ENCODE measurements at regions not wholly inside any gene's neighbourhood (a gene's known extent, or its start where the extent isn't known, plus 50 kb on each side); places are given as distances from the start of the nearest gene placed in this dataset.

DNA sequence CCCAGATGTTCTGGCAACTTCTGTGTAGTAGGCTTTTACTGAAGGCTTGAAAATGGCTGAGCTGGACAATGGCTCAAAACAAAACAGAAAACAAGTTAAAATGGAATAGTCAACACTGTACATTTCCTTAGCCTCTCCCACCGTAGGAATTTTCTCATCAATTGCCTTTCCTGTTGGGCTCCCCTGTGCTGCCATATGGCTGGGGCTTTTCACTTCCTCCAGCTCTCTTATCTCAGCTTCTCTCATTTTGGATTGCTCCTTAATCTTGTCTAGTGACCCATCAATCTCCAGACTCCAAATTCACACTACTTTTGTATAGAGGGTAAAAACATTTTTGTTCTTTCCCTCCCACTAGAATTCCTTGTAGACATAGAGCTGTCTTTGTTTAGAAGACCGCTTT lies 50.4 kb upstream of the RPH3A start:
- H3K9me3 ChIP-seq (ENCODE audit: control insufficient read depth, insufficient read depth, low read depth, low read length), result no peaks in the 10 kb centered on the region
- no peak for DNase-seq (ENCODE audit: low read depth in 2 of 2)
- no peak overlapping the region for H3K27ac ChIP-seq (ENCODE audit: insufficient read depth, low read length)
- H2AFZ ChIP-seq (ENCODE audit: low read length), result no peak overlapping the region
- no peak overlapping the region for H3K4me3 ChIP-seq (replicated peaks in 1 of 4; ENCODE audit: control extremely low read depth in 1 of 4, insufficient read depth in 1 of 4, low read depth in 3 of 4, low read length in 4 of 4)
- no peak overlapping the region for H3K4me2 ChIP-seq (ENCODE audit: extremely low read depth, insufficient read depth, low read length)
- TF ChIP-seq EZH2 (IDR thresholded peaks at IDR 0.05; ENCODE audit: low read length, missing control alignments), result no peak
- TF ChIP-seq, protein P1, sequence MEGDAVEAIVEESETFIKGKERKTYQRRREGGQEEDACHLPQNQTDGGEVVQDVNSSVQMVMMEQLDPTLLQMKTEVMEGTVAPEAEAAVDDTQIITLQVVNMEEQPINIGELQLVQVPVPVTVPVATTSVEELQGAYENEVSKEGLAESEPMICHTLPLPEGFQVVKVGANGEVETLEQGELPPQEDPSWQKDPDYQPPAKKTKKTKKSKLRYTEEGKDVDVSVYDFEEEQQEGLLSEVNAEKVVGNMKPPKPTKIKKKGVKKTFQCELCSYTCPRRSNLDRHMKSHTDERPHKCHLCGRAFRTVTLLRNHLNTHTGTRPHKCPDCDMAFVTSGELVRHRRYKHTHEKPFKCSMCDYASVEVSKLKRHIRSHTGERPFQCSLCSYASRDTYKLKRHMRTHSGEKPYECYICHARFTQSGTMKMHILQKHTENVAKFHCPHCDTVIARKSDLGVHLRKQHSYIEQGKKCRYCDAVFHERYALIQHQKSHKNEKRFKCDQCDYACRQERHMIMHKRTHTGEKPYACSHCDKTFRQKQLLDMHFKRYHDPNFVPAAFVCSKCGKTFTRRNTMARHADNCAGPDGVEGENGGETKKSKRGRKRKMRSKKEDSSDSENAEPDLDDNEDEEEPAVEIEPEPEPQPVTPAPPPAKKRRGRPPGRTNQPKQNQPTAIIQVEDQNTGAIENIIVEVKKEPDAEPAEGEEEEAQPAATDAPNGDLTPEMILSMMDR (conservative IDR thresholded peaks at IDR 0.05 in 1 of 2, IDR thresholded peaks at IDR 0.05 in 1 of 2; ENCODE audit: low read depth in 1 of 2, low read length in 2 of 2), result no peak
- H3K79me2 ChIP-seq (ENCODE audit: control insufficient read depth, insufficient read depth, low read length), result no peaks in the 10 kb centered on the region
- H3K27me3 ChIP-seq (ENCODE audit: control insufficient read depth, insufficient read depth, low read length), result no peaks in the 10 kb centered on the region
- no peak overlapping the region for H3K9ac ChIP-seq (ENCODE audit: insufficient read depth, low read length)
- H3K4me1 ChIP-seq (ENCODE audit: control insufficient read depth, extremely low read depth, insufficient read depth, low read length), result no peaks in the 10 kb centered on the region
- no peaks in the 10 kb centered on the region for H3K36me3 ChIP-seq (ENCODE audit: control insufficient read depth, insufficient read depth, low read length)
- H4K20me1 ChIP-seq (ENCODE audit: control insufficient read depth, extremely low read depth, insufficient read depth, low read length), result no peaks in the 10 kb centered on the region
